CD4-positive, alpha-beta memory T cell (primary cell): ENCODE measurements at regions not wholly inside any gene's neighbourhood (a gene's known extent, or its start where the extent isn't known, plus 50 kb on each side); places are given as distances from the start of the nearest gene placed in this dataset.

Source experiments
- CTCF ChIA-PET: fragments of 350-600 bp; sonication (Branson Sonifier 250); formaldehyde crosslinking; loops from one replicate; lab custom pipeline; 2021; ENCODE audit warnings: inconsistent platforms; ENCODE audit not compliant: partially characterized antibody; lab: Charles Lee
- POLR2A ChIA-PET: fragments of 350-600 bp; sonication (Branson Sonifier 250); formaldehyde crosslinking; loops from one replicate; lab custom pipeline; 2021; ENCODE audit not compliant: partially characterized antibody; lab: Charles Lee
- DNase-seq, 5 donors: peaks; one replicate each; pipeline versions ENCODE4 v3.0.0 to v3.0.0-alpha.2; 2020 to 2022; ENCODE audit warnings: mixed read lengths in 1 of 5
- H3K27ac ChIP-seq: one replicate; pipeline ENCODE4 v1.7.0; 2013; ENCODE audit warnings: low read depth, low read length
- H3K27me3 ChIP-seq: 2 replicates; pipeline ENCODE4 v1.7.0; 2013; ENCODE audit warnings: mild to moderate bottlenecking, low read length, moderate library complexity; ENCODE audit not compliant: insufficient read depth
- H3K36me3 ChIP-seq: 2 replicates; pipeline ENCODE4 v1.7.0; 2013; ENCODE audit warnings: mild to moderate bottlenecking, low read length, moderate library complexity; ENCODE audit not compliant: insufficient read depth
- H3K4me1 ChIP-seq: 2 replicates; pipeline ENCODE4 v1.7.0; 2013; ENCODE audit warnings: mild to moderate bottlenecking, low read length, moderate library complexity; ENCODE audit not compliant: insufficient read depth
- H3K4me3 ChIP-seq, 2 donors: one replicate each; pipeline ENCODE4 v1.7.0; 2013; ENCODE audit warnings: low read length in 2 of 2, mild to moderate bottlenecking in 1 of 2
- H3K9me3 ChIP-seq, 2 donors: one replicate each; pipeline ENCODE4 v1.7.0; 2013; ENCODE audit warnings: low read length in 2 of 2, control low read depth in 1 of 2; ENCODE audit not compliant: control insufficient read depth in 1 of 2
- H3K27ac Mint-ChIP-seq, 7 donors: one replicate each; pipeline ENCODE4 v1.8.0; 2020 to 2021; ENCODE audit warnings: mixed read lengths in 7 of 7, mild to moderate bottlenecking in 6 of 7, inconsistent platforms in 3 of 7, moderate library complexity in 3 of 7
- H3K27me3 Mint-ChIP-seq, 2 donors: one replicate each; pipeline ENCODE4 v1.8.0; 2020 to 2021; ENCODE audit warnings: mixed read lengths in 2 of 2
- H3K36me3 Mint-ChIP-seq, 2 donors: one replicate each; pipeline ENCODE4 v1.8.0; 2020 to 2021; ENCODE audit warnings: mixed read lengths in 2 of 2, inconsistent platforms in 1 of 2, mild to moderate bottlenecking in 1 of 2
- H3K4me1 Mint-ChIP-seq, 4 donors: one replicate each; pipeline ENCODE4 v1.8.0; 2020 to 2021; ENCODE audit warnings: mixed read lengths in 4 of 4, mild to moderate bottlenecking in 1 of 4
- H3K4me3 Mint-ChIP-seq, 8 donors: one replicate each; pipeline ENCODE4 v1.8.0; 2020 to 2021; ENCODE audit warnings: mixed read lengths in 8 of 8, mild to moderate bottlenecking in 7 of 8, moderate library complexity in 6 of 8, inconsistent platforms in 3 of 8
- H3K9me3 Mint-ChIP-seq, 8 donors: one replicate each; pipeline ENCODE4 v1.8.0; 2020 to 2021; ENCODE audit warnings: mixed read lengths in 8 of 8, mild to moderate bottlenecking in 5 of 8, inconsistent platforms in 3 of 8, moderate library complexity in 1 of 8
- intact Hi-C: fragments of 100-400 bp; cut with micrococcal nuclease; formaldehyde crosslinking; loops from one replicate; pipeline ENCODE4 v1.15.1; 2023

- CTCF ChIA-PET = no interaction called here
These were observed 414.1 kb upstream of the DDI1 start for GRCh38 chr11:103622296-103622695.

GRCh38 chr11:103623933-103624332 is 412.5 kb upstream of the DDI1 start:
- H3K9me3 Mint-ChIP-seq = peaks cover 0 to 2% (median 0%) of the 10 kb centered on the region in 8 donors
- ChIA-PET POLR2A (no interaction called here), CTCF (no interaction called here)
- H3K4me1 ChIP-seq = no peaks in the 10 kb centered on the region
- no peak for DNase-seq
- no peaks in the 10 kb centered on the region for H3K4me1 Mint-ChIP-seq
- H3K27ac Mint-ChIP-seq = no peak overlapping the region
- H3K36me3 ChIP-seq = no peaks in the 10 kb centered on the region
- H3K4me3 ChIP-seq = no peak overlapping the region
- no peaks in the 10 kb centered on the region for H3K9me3 ChIP-seq
- H3K36me3 Mint-ChIP-seq = no peaks in the 10 kb centered on the region
- no peak overlapping the region for H3K4me3 Mint-ChIP-seq
- H3K27me3 ChIP-seq = no peaks in the 10 kb centered on the region
- H3K27ac ChIP-seq = no peak overlapping the region
- intact Hi-C loops = no loop called here
- peaks cover 2% of the 10 kb centered on the region in 2 donors for H3K27me3 Mint-ChIP-seq

More at GRCh38 chr11:103622296-103622695, 414.1 kb upstream of the DDI1 start:
- no peak for DNase-seq
- Mint-ChIP-seq H3K9me3 (no peaks in the 10 kb centered on the region), H3K27me3 (peaks cover 2% of the 10 kb centered on the region in 2 donors), H3K27ac (no peak overlapping the region), H3K4me1 (no peaks in the 10 kb centered on the region), H3K36me3 (no peaks in the 10 kb centered on the region), H3K4me3 (no peak overlapping the region)
- POLR2A ChIA-PET = no interaction called here
- no peaks in the 10 kb centered on the region for H3K36me3 ChIP-seq
- no peak overlapping the region for H3K27ac ChIP-seq
- no peaks in the 10 kb centered on the region for H3K4me1 ChIP-seq
- intact Hi-C loops = no loop called here
- no peak overlapping the region for H3K4me3 ChIP-seq
- H3K9me3 ChIP-seq = no peaks in the 10 kb centered on the region
- H3K27me3 ChIP-seq = no peaks in the 10 kb centered on the region

GRCh38 chr11:103624708-103625623 is 411.5 kb upstream of the DDI1 start:
- no peak overlapping the region for H3K27ac Mint-ChIP-seq
- intact Hi-C loops = no loop called here

GRCh38 chr11:103625624-103625965 is 410.8 kb upstream of the DDI1 start:
- Histone ChIP-seq H3K9me3 (no peaks in the 10 kb centered on the region), H3K36me3 (no peaks in the 10 kb centered on the region), H3K4me3 (no peak overlapping the region), H3K27ac (no peak overlapping the region), H3K27me3 (no peaks in the 10 kb centered on the region), H3K4me1 (no peaks in the 10 kb centered on the region)
- Mint-ChIP-seq H3K4me1 (no peaks in the 10 kb centered on the region), H3K27ac (no peak overlapping the region), H3K36me3 (no peaks in the 10 kb centered on the region), H3K4me3 (no peak overlapping the region), H3K27me3 (peaks cover 1 to 2% of the 10 kb centered on the region in 2 donors), H3K9me3 (peaks cover 0 to 2% (median 0%) of the 10 kb centered on the region in 8 donors)
- intact Hi-C loops = no loop called here
- POLR2A ChIA-PET = no interaction called here
- CTCF ChIA-PET = no interaction called here
- no peak for DNase-seq

More at GRCh38 chr11:103624708-103625623, 411.5 kb upstream of the DDI1 start:
- H3K9me3 Mint-ChIP-seq = peaks cover 0 to 2% (median 0%) of the 10 kb centered on the region in 8 donors
- Histone ChIP-seq H3K9me3 (no peaks in the 10 kb centered on the region), H3K4me3 (no peak overlapping the region), H3K27ac (no peak overlapping the region), H3K36me3 (no peaks in the 10 kb centered on the region), H3K4me1 (no peaks in the 10 kb centered on the region), H3K27me3 (no peaks in the 10 kb centered on the region)
- ChIA-PET POLR2A (no interaction called here), CTCF (no interaction called here)
- no peaks in the 10 kb centered on the region for H3K4me1 Mint-ChIP-seq
- no peak for DNase-seq
- H3K36me3 Mint-ChIP-seq = no peaks in the 10 kb centered on the region
- H3K27me3 Mint-ChIP-seq = peaks cover 2% of the 10 kb centered on the region in 2 donors
- no peak overlapping the region for H3K4me3 Mint-ChIP-seq

- Histone ChIP-seq H3K4me3 (no peak overlapping the region), H3K9me3 (no peaks in the 10 kb centered on the region), H3K4me1 (no peaks in the 10 kb centered on the region), H3K27ac (no peak overlapping the region), H3K27me3 (no peaks in the 10 kb centered on the region), H3K36me3 (no peaks in the 10 kb centered on the region)
- intact Hi-C loops = no loop called here
- Mint-ChIP-seq H3K27me3 (no peaks in the 10 kb centered on the region), H3K27ac (no peak overlapping the region), H3K4me3 (no peak overlapping the region), H3K4me1 (no peaks in the 10 kb centered on the region), H3K9me3 (peaks cover 0 to 2% (median 0%) of the 10 kb centered on the region in 8 donors), H3K36me3 (no peaks in the 10 kb centered on the region)
- POLR2A ChIA-PET = no interaction called here
- no peak for DNase-seq
- CTCF ChIA-PET = no interaction called here
These were observed 408.3 kb upstream of the DDI1 start for GRCh38 chr11:103628121-103628520.

- intact Hi-C loops = no loop called here
- ChIA-PET POLR2A (no interaction called here), CTCF (no interaction called here)
- Mint-ChIP-seq H3K27me3 (no peaks in the 10 kb centered on the region), H3K4me1 (no peaks in the 10 kb centered on the region), H3K9me3 (peaks cover 0 to 2% (median 0%) of the 10 kb centered on the region in 8 donors), H3K4me3 (no peak overlapping the region), H3K36me3 (no peaks in the 10 kb centered on the region), H3K27ac (no peak overlapping the region)
- Histone ChIP-seq H3K27ac (no peak overlapping the region), H3K4me1 (no peaks in the 10 kb centered on the region), H3K4me3 (no peak overlapping the region), H3K36me3 (no peaks in the 10 kb centered on the region), H3K27me3 (no peaks in the 10 kb centered on the region), H3K9me3 (no peaks in the 10 kb centered on the region)
- no peak for DNase-seq
These were observed 404.6 kb upstream of the DDI1 start for GRCh38 chr11:103631841-103632240.

- DNase-seq = no peak
- H3K9me3 Mint-ChIP-seq = peaks cover 0 to 2% (median 0%) of the 10 kb centered on the region in 8 donors
- ChIA-PET CTCF (no interaction called here), POLR2A (no interaction called here)
- Histone ChIP-seq H3K27ac (no peak overlapping the region), H3K27me3 (no peaks in the 10 kb centered on the region), H3K4me3 (no peak overlapping the region), H3K9me3 (no peaks in the 10 kb centered on the region), H3K4me1 (no peaks in the 10 kb centered on the region), H3K36me3 (no peaks in the 10 kb centered on the region)
- no peaks in the 10 kb centered on the region for H3K36me3 Mint-ChIP-seq
- no peak overlapping the region for H3K27ac Mint-ChIP-seq
- H3K4me1 Mint-ChIP-seq = no peaks in the 10 kb centered on the region
- intact Hi-C loops = no loop called here
- H3K27me3 Mint-ChIP-seq = no peaks in the 10 kb centered on the region
- H3K4me3 Mint-ChIP-seq = no peak overlapping the region
These were observed 403.2 kb upstream of the DDI1 start for GRCh38 chr11:103633068-103633788.
